ENCODE measurements at regions not wholly inside any gene's neighbourhood (a gene's known extent, or its start where the extent isn't known, plus 50 kb on each side); places are given as distances from the start of the nearest gene placed in this dataset.

DNA sequence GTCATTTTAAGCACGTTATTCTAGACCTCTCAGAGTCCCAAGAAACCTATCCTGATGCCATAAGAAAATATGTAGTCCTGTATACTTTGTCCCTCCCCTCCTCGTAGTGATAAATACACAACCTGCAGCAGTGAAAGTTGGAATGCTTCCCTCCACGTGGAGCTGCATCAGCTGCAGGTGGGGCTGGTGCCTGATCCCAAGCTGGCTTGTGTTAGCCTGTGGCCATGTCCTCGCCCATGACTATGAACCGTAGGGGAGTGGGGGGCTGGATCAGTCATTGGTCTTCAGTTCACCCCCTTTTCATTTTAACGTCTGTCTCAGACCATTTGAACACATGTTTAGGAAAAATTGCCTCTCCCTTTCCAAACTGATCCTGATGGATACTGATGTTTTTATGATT is 171.4 kb upstream of the HABP2 start:
- H3K4me3 ChIP-seq = no peak overlapping the region

DNA sequence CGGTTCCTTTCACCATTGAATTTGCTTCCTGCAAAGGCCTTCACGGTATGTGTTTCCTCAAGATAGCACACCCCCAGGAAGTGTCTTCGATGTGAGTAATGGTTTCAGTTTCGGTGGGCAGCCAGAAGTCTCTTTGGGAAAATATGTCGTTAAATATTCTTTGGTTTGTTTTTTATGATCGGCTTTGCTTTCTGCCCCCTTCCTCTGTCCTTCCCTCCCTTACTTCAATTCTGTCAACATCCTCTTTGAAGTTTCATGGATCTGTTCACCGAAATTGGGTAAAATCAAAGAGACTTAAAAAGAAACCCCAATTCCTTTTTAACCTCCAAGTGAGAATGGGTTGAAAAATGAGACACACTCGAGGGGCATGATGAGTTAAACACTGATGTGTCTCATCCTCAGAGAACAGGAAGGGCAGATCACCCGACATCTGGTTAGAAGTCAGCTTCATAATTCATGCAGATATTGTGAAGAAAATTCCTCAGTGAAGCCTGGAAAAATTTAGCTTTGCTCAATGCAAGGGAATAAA is 170.8 kb upstream of the HABP2 start:
- no peak for TF ChIP-seq POLR2A (IDR thresholded peaks at IDR 0.05)
- TF ChIP-seq, protein P1, sequence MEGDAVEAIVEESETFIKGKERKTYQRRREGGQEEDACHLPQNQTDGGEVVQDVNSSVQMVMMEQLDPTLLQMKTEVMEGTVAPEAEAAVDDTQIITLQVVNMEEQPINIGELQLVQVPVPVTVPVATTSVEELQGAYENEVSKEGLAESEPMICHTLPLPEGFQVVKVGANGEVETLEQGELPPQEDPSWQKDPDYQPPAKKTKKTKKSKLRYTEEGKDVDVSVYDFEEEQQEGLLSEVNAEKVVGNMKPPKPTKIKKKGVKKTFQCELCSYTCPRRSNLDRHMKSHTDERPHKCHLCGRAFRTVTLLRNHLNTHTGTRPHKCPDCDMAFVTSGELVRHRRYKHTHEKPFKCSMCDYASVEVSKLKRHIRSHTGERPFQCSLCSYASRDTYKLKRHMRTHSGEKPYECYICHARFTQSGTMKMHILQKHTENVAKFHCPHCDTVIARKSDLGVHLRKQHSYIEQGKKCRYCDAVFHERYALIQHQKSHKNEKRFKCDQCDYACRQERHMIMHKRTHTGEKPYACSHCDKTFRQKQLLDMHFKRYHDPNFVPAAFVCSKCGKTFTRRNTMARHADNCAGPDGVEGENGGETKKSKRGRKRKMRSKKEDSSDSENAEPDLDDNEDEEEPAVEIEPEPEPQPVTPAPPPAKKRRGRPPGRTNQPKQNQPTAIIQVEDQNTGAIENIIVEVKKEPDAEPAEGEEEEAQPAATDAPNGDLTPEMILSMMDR (IDR thresholded peaks at IDR 0.05) = no peak
- TF ChIP-seq EP300 (IDR thresholded peaks at IDR 0.05) = no peak
- 28 to 31% methylated on average over 9 of the region's 9 CpGs for WGBS, 2 donors
- DNase-seq (ENCODE audit: low spot score in 2 of 2) = no peak
- peak overlapping the region in 2 of 4 donors; percentile 34 to 51 for H3K27ac ChIP-seq
- peak overlapping the region in 2 of 4 donors; percentile 34 to 37 for H3K4me3 ChIP-seq
- H3K27me3 ChIP-seq = no peaks in the 10 kb centered on the region
- H3K36me3 ChIP-seq = no peaks in the 10 kb centered on the region
- H3K4me1 ChIP-seq = peaks cover 0 to 34% (median 7%) of the 10 kb centered on the region in 4 donors
- H3K9me3 ChIP-seq = no peaks in the 10 kb centered on the region

More for the DNA sequence above, 171.4 kb upstream of the HABP2 start:
- 88 to 91% methylated on average over 6 of the region's 6 CpGs for WGBS, 2 donors
- Histone ChIP-seq H3K27me3 (no peaks in the 10 kb centered on the region), H3K4me1 (peaks cover 0 to 34% (median 7%) of the 10 kb centered on the region in 4 donors), H3K9me3 (no peaks in the 10 kb centered on the region), H3K27ac (no peak overlapping the region), H3K36me3 (no peaks in the 10 kb centered on the region)
- TF ChIP-seq, protein P1 (IDR thresholded peaks at IDR 0.05) = no peak
- TF ChIP-seq EP300 (IDR thresholded peaks at IDR 0.05) = no peak
- no peak for TF ChIP-seq POLR2A (IDR thresholded peaks at IDR 0.05)
- no peak for DNase-seq (ENCODE audit: low spot score in 2 of 2)

DNA sequence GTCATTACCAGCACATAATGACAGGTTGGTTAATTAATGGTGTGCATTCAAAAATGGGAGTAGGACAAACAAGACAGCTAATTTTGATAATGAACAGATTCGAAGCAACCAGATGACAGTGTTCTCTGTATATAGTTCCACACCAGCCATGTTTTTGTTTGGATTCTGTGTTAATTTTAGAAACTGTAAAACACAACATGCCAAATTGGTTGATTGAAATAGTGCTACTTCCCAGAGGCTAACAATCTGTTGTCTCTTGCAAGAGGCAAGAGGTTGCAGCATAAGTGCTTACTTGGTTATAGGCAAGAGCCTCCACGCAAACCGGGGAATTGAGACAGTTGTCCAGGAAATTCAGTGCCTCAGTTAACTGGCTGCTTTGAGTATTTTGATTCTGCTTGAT is 170.2 kb upstream of the HABP2 start:
- no peaks in the 10 kb centered on the region for H3K36me3 ChIP-seq
- no peaks in the 10 kb centered on the region for H3K9me3 ChIP-seq
- WGBS, 2 donors = 83 to 88% methylated on average over 3 of the region's 3 CpGs
- no peak for DNase-seq (ENCODE audit: low spot score in 2 of 2)
- H3K4me3 ChIP-seq = no peak overlapping the region
- H3K27ac ChIP-seq = no peak overlapping the region
- TF ChIP-seq POLR2A (IDR thresholded peaks at IDR 0.05) = no peak
- TF ChIP-seq EP300 (IDR thresholded peaks at IDR 0.05) = no peak
- TF ChIP-seq, protein P1 (IDR thresholded peaks at IDR 0.05) = no peak
- peaks cover 0 to 34% (median 7%) of the 10 kb centered on the region in 4 donors for H3K4me1 ChIP-seq
- no peaks in the 10 kb centered on the region for H3K27me3 ChIP-seq

DNA sequence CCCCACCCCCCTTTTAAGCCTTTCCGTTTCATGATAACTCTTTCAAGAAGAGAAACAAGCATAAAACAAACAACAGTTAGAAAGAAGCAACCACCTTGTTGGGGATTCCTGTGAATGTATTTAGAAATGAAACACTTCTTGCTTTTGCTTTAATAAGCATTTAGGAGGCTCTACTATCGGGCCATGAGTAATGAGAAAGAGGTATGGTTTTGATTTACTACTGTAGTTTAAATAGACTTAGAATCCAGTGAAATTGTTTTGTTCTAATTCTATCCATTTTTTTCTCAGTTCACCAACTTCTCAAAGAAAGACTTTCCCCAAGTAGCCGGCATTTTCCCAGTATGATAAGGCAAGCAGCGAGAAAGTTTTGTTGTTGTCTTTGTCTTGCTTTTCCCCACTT is 168.7 kb upstream of the HABP2 start:
- TF ChIP-seq, protein P1 (IDR thresholded peaks at IDR 0.05) = no peak
- TF ChIP-seq POLR2A (IDR thresholded peaks at IDR 0.05) = no peak
- no peak for TF ChIP-seq EP300 (IDR thresholded peaks at IDR 0.05)
- H3K9me3 ChIP-seq = no peaks in the 10 kb centered on the region
- DNase-seq (ENCODE audit: low spot score in 2 of 2) = no peak
- H3K4me3 ChIP-seq = no peak overlapping the region
- WGBS, 2 donors = 78% methylated on average over 4 of the region's 4 CpGs
- H3K36me3 ChIP-seq = no peaks in the 10 kb centered on the region
- H3K4me1 ChIP-seq = peaks cover 0 to 34% (median 7%) of the 10 kb centered on the region in 4 donors
- no peaks in the 10 kb centered on the region for H3K27me3 ChIP-seq
- H3K27ac ChIP-seq = no peak overlapping the region

DNA sequence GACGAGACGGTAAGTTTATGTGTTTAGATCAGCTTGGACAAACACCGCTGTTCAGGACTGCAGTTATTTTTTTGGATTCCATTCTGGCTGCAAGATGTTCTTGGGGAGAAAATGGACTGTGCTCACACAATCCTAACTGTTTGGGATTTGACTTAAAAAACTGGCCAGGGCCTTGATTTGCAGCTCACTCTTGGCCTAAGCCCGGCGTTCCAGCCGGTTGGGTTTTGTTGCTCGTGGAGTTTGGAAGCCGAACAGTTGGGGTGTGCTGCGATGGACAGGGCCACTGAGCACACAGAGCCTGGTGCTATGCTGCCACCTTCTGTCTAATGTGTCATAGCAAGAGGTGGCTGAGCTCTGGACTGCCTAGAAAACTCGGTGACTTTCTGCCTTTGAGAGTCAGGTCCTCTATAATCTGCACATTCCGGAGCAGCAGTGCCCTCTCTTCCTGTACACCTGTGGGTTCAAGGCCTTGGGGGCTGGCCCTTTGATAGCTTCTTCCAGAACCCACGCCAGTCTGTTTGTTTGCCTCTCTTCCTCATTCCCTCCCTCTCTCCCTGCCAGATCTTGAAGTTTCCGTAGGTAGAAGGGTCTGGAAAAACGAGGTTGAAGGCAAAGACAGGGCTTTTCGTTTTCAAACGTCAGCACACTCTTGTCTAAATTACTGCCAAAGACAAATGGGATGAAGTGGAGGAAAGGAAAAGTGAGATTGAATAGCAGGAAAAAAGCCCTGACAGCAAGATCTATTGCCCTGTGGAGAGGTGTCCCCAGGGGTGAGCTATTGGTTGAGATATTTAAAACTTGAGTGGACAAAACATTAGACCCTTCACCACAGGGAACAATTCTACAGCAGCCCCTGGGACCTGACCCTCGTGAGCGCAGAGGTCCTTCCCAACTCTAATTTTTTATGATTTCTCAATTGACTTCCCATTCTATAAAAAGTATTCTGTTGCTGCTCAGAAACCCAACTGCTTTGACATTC is 167.5 kb upstream of the HABP2 start:
- TF ChIP-seq POLR2A (IDR thresholded peaks at IDR 0.05) = no peak
- TF ChIP-seq, protein P1 (IDR thresholded peaks at IDR 0.05) = peak; percentile 72 to 93 (median 84)
- TF ChIP-seq EP300 (IDR thresholded peaks at IDR 0.05) = peak in 1 of 2 donors; percentile 63
- Histone ChIP-seq H3K4me3 (no peak overlapping the region), H3K4me1 (peaks cover 0 to 34% (median 7%) of the 10 kb centered on the region in 4 donors), H3K27ac (peak overlapping the region in 2 of 4 donors; percentile 53 to 65), H3K36me3 (no peaks in the 10 kb centered on the region), H3K9me3 (no peaks in the 10 kb centered on the region), H3K27me3 (no peaks in the 10 kb centered on the region)
- 14 to 17% methylated on average over 18 of the region's 18 CpGs for WGBS, 2 donors
- peak; percentile 74 to 87 for DNase-seq (ENCODE audit: low spot score in 2 of 2)

All from tibial nerve (tissue), 4 donors.